Activated T-helper 1 cell treated with anti-CD3 and anti-CD28 coated beads, Interleukin-12 subunit alpha, Interleukin-12 subunit beta, Interleukin-2, Interleukin-4 antibody, amounts not matched to agents 30 ng/mL and 10 ng/mL and 1 ng/mL, durations not matched to agents 14 hours and 24 hours and 36 hours (primary cell): ENCODE measurements at regions not wholly inside any gene's neighbourhood (a gene's known extent, or its start where the extent isn't known, plus 50 kb on each side); places are given as distances from the start of the nearest gene placed in this dataset.

Source experiments
- DNase-seq: peaks from one replicate; pipeline ENCODE4 v3.0.0; 2021; ENCODE audit warnings: low spot score
- H3K27ac Mint-ChIP-seq: one replicate; pipeline ENCODE4 v1.8.0; 2021; ENCODE audit warnings: mild to moderate bottlenecking, mixed read lengths
- H3K27me3 Mint-ChIP-seq: one replicate; pipeline ENCODE4 v1.8.0; 2022; ENCODE audit warnings: mild to moderate bottlenecking, moderate library complexity, mixed read lengths; ENCODE audit not compliant: insufficient read depth
- H3K36me3 Mint-ChIP-seq: one replicate; pipeline ENCODE4 v1.8.0; 2021; ENCODE audit warnings: low read depth, mixed read lengths
- H3K4me1 Mint-ChIP-seq: one replicate; pipeline ENCODE4 v1.8.0; 2021; ENCODE audit warnings: low read depth, mixed read lengths
- H3K4me3 Mint-ChIP-seq: one replicate; pipeline ENCODE4 v1.8.0; 2021; ENCODE audit warnings: mild to moderate bottlenecking, moderate library complexity, mixed read lengths
- H3K9me3 Mint-ChIP-seq: one replicate; pipeline ENCODE4 v1.8.0; 2021; ENCODE audit warnings: mixed read lengths
- intact Hi-C: fragments of 100-400 bp; cut with micrococcal nuclease; formaldehyde crosslinking; loops from one replicate; pipeline ENCODE4 v1.15.1; 2024

- intact Hi-C loops = no loop called here
- H3K9me3 Mint-ChIP-seq = no peaks in the 10 kb centered on the region
- H3K4me1 Mint-ChIP-seq = no peaks in the 10 kb centered on the region
- H3K4me3 Mint-ChIP-seq = no peak overlapping the region
- no peaks in the 10 kb centered on the region for H3K36me3 Mint-ChIP-seq
- H3K27ac Mint-ChIP-seq = no peak overlapping the region
- no peak for DNase-seq
- H3K27me3 Mint-ChIP-seq = no peaks in the 10 kb centered on the region
These were observed 507.5 kb downstream of the SLC4A3 start for GRCh38 chr2:220134756-220135534.

GRCh38 chr2:220143336-220143735 is 515.9 kb downstream of the SLC4A3 start:
- intact Hi-C loops = no loop called here
- Mint-ChIP-seq H3K4me3 (no peak overlapping the region), H3K27me3 (no peaks in the 10 kb centered on the region), H3K4me1 (no peaks in the 10 kb centered on the region), H3K9me3 (no peaks in the 10 kb centered on the region), H3K36me3 (no peaks in the 10 kb centered on the region), H3K27ac (no peak overlapping the region)
- DNase-seq = no peak

GRCh38 chr2:220144411-220144810 is 517.0 kb downstream of the SLC4A3 start:
- H3K4me3 Mint-ChIP-seq = no peak overlapping the region
- H3K36me3 Mint-ChIP-seq = no peaks in the 10 kb centered on the region
- H3K27ac Mint-ChIP-seq = no peak overlapping the region
- no peaks in the 10 kb centered on the region for H3K27me3 Mint-ChIP-seq
- intact Hi-C loops = no loop called here
- DNase-seq = no peak
- no peaks in the 10 kb centered on the region for H3K9me3 Mint-ChIP-seq
- H3K4me1 Mint-ChIP-seq = no peaks in the 10 kb centered on the region

DNA sequence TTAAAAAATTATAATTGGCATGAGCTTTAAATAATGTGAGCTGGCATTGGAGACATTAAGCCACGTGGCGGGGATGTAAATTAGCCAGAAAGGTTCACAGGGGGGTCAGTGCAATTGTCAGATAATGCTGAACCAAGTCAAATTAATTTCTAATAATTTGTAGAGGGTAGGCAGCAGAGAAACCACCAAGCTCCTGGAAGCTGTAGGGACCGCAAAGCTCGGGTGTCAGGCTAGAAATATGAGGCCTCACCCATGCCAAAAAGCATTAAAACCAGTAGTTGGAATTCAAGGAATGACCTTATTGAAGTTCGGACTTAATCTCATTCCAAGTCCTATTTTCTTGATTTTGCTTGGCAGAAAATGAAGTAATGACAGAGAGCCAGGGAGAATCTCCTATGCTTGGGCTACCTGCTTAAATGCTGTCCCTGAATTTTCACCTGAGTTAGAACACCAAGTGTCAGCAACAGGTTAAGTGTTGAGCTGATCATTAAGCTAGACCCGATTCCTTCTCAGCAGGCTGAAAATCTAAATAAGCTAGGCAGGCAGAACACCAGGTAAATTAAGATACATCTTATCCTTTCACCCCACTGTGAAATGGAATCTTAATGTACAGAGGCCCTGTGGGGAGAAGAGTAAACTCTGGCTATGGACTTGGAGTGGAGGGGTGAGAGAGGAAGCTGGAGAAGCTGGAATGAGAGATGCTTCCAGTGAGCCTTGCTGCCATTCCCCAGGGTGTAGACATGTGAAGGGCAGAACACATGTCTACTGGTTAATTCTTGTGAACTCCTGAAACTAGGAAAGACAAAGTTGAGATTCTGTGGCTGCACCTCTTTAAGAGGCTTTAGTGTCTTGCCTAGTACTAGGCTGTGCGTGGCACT is 520.0 kb downstream of the SLC4A3 start:
- DNase-seq = no peak
- Mint-ChIP-seq H3K4me1 (no peaks in the 10 kb centered on the region), H3K27ac (no peak overlapping the region), H3K4me3 (no peak overlapping the region), H3K9me3 (no peaks in the 10 kb centered on the region), H3K36me3 (no peaks in the 10 kb centered on the region), H3K27me3 (no peaks in the 10 kb centered on the region)
- intact Hi-C loops = no loop called here

GRCh38 chr2:220148471-220149248 is 521.2 kb downstream of the SLC4A3 start:
- no peak for DNase-seq
- Mint-ChIP-seq H3K9me3 (no peaks in the 10 kb centered on the region), H3K4me1 (no peaks in the 10 kb centered on the region), H3K27me3 (no peaks in the 10 kb centered on the region), H3K36me3 (no peaks in the 10 kb centered on the region), H3K4me3 (no peak overlapping the region), H3K27ac (no peak overlapping the region)
- intact Hi-C loops = no loop called here

- no peaks in the 10 kb centered on the region for H3K4me1 Mint-ChIP-seq
- H3K9me3 Mint-ChIP-seq = no peaks in the 10 kb centered on the region
- H3K27me3 Mint-ChIP-seq = no peaks in the 10 kb centered on the region
- H3K4me3 Mint-ChIP-seq = no peak overlapping the region
- H3K27ac Mint-ChIP-seq = no peak overlapping the region
- intact Hi-C loops = no loop called here
- DNase-seq = no peak
- no peaks in the 10 kb centered on the region for H3K36me3 Mint-ChIP-seq
These were observed 523.9 kb downstream of the SLC4A3 start for GRCh38 chr2:220151341-220151740.

DNA sequence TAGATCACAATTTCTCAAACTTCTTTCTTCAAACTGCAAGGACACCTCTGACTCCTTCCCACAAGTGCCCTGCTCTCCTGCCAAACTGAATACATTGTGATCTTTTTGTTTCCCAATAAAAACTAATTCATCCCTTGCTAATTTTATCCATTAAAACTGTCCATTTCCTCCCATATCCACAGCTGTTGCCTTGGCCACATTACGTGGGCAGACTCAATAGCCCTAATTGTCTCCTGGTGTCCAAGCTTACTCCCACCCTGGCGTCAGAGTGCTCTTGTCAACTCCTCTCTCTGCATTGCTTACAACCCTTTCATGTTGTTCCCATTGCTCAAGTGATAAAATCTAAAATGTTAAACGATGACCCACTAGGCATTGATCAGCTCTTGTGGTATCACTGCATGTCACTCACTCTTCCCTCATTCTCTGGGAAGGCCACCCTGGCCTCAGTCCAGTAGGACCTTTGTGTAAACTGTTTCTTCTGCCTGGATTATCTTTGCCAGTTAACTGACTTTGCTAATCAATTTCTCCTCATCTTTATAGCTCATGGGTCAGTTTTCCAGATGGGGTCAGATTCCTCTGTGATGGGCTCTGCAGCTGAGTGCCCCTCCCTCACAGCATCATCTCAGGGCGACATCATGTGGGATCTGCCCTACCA is 525.0 kb downstream of the SLC4A3 start:
- H3K9me3 Mint-ChIP-seq = no peaks in the 10 kb centered on the region
- no peaks in the 10 kb centered on the region for H3K36me3 Mint-ChIP-seq
- H3K27ac Mint-ChIP-seq = no peak overlapping the region
- no peaks in the 10 kb centered on the region for H3K27me3 Mint-ChIP-seq
- DNase-seq = no peak
- H3K4me1 Mint-ChIP-seq = no peaks in the 10 kb centered on the region
- no peak overlapping the region for H3K4me3 Mint-ChIP-seq
- intact Hi-C loops = no loop called here

- no peaks in the 10 kb centered on the region for H3K4me1 Mint-ChIP-seq
- H3K36me3 Mint-ChIP-seq = no peaks in the 10 kb centered on the region
- H3K9me3 Mint-ChIP-seq = no peaks in the 10 kb centered on the region
- H3K27ac Mint-ChIP-seq = no peak overlapping the region
- DNase-seq = no peak
- H3K4me3 Mint-ChIP-seq = no peak overlapping the region
- H3K27me3 Mint-ChIP-seq = no peaks in the 10 kb centered on the region
- intact Hi-C loops = no loop called here
These were observed 525.7 kb downstream of the SLC4A3 start for GRCh38 chr2:220153118-220153517.

GRCh38 chr2:220154304-220154703 is 526.9 kb downstream of the SLC4A3 start:
- no peaks in the 10 kb centered on the region for H3K27me3 Mint-ChIP-seq
- H3K4me3 Mint-ChIP-seq = no peak overlapping the region
- H3K4me1 Mint-ChIP-seq = no peaks in the 10 kb centered on the region
- no peaks in the 10 kb centered on the region for H3K36me3 Mint-ChIP-seq
- intact Hi-C loops = no loop called here
- DNase-seq = no peak
- no peak overlapping the region for H3K27ac Mint-ChIP-seq
- no peaks in the 10 kb centered on the region for H3K9me3 Mint-ChIP-seq

- no peaks in the 10 kb centered on the region for H3K36me3 Mint-ChIP-seq
- intact Hi-C loops = no loop called here
- no peak overlapping the region for H3K4me3 Mint-ChIP-seq
- H3K27ac Mint-ChIP-seq = no peak overlapping the region
- H3K4me1 Mint-ChIP-seq = no peaks in the 10 kb centered on the region
- H3K27me3 Mint-ChIP-seq = no peaks in the 10 kb centered on the region
- no peak for DNase-seq
- no peaks in the 10 kb centered on the region for H3K9me3 Mint-ChIP-seq
These were observed 529.9 kb downstream of the SLC4A3 start for GRCh38 chr2:220157312-220157711.

- intact Hi-C loops = no loop called here
- no peaks in the 10 kb centered on the region for H3K9me3 Mint-ChIP-seq
- H3K4me1 Mint-ChIP-seq = no peaks in the 10 kb centered on the region
- no peak overlapping the region for H3K27ac Mint-ChIP-seq
- no peaks in the 10 kb centered on the region for H3K27me3 Mint-ChIP-seq
- H3K36me3 Mint-ChIP-seq = no peaks in the 10 kb centered on the region
- H3K4me3 Mint-ChIP-seq = no peak overlapping the region
- no peak for DNase-seq
These were observed 532.3 kb downstream of the SLC4A3 start for GRCh38 chr2:220159738-220160137.

- Mint-ChIP-seq H3K4me3 (no peak overlapping the region), H3K27ac (no peak overlapping the region), H3K36me3 (no peaks in the 10 kb centered on the region), H3K9me3 (no peaks in the 10 kb centered on the region), H3K27me3 (no peaks in the 10 kb centered on the region), H3K4me1 (no peaks in the 10 kb centered on the region)
- intact Hi-C loops = no loop called here
- DNase-seq = no peak
These were observed 534.9 kb downstream of the SLC4A3 start for GRCh38 chr2:220162320-220162719.
